CD8-positive, alpha-beta memory T cell (primary cell): ENCODE measurements at regions not wholly inside any gene's neighbourhood (a gene's known extent, or its start where the extent isn't known, plus 50 kb on each side); places are given as distances from the start of the nearest gene placed in this dataset.
"Not testable (repeated sequence)": the region's sequence is repeated elsewhere in the genome, so short reads cannot be mapped to it uniquely, and the experiment has no call there.

Source experiments
- CTCF ChIA-PET: fragments of 350-600 bp; sonication (Branson Sonifier 250); formaldehyde crosslinking; loops from one replicate; lab custom pipeline; 2021; ENCODE audit warnings: antibody characterized with exemption; lab: Charles Lee
- POLR2A ChIA-PET: fragments of 350-600 bp; sonication (Branson Sonifier 250); formaldehyde crosslinking; loops from one replicate; lab custom pipeline; 2021; ENCODE audit warnings: antibody characterized with exemption; lab: Charles Lee
- DNase-seq, 5 donors: peaks; one replicate each; pipeline versions ENCODE4 v3.0.0 to v3.0.0-alpha.2; 2020 to 2022; ENCODE audit warnings: mixed read lengths in 1 of 5
- H3K27ac ChIP-seq: one replicate; pipeline ENCODE4 v1.7.0; 2013; ENCODE audit warnings: low read depth, mild to moderate bottlenecking, low read length, moderate library complexity
- H3K27me3 ChIP-seq: 2 replicates; pipeline ENCODE4 v1.7.0; 2013; ENCODE audit warnings: low read length, mild to moderate bottlenecking; ENCODE audit not compliant: insufficient read depth, poor library complexity, severe bottlenecking
- H3K36me3 ChIP-seq: 2 replicates; pipeline ENCODE4 v1.7.0; 2013; ENCODE audit warnings: mild to moderate bottlenecking, low read length, moderate library complexity; ENCODE audit not compliant: insufficient read depth
- H3K4me1 ChIP-seq: 2 replicates; pipeline ENCODE4 v1.7.0; 2013; ENCODE audit warnings: mild to moderate bottlenecking, low read length, moderate library complexity; ENCODE audit not compliant: insufficient read depth
- H3K4me3 ChIP-seq: 2 replicates; pipeline ENCODE4 v1.7.0; 2013; ENCODE audit warnings: mild to moderate bottlenecking, low read length
- H3K9me3 ChIP-seq: 2 replicates; pipeline ENCODE4 v1.7.0; 2013; ENCODE audit warnings: mild to moderate bottlenecking, low read length
- H3K27ac Mint-ChIP-seq, 8 donors: one replicate each; pipeline ENCODE4 v1.8.0; 2020 to 2021; ENCODE audit warnings: mixed read lengths in 8 of 8, mild to moderate bottlenecking in 6 of 8, inconsistent platforms in 3 of 8, moderate library complexity in 3 of 8
- H3K27me3 Mint-ChIP-seq, 2 donors: one replicate each; pipeline ENCODE4 v1.8.0; 2020 to 2021; ENCODE audit warnings: mixed read lengths in 2 of 2, mild to moderate bottlenecking in 1 of 2, moderate library complexity in 1 of 2
- H3K36me3 Mint-ChIP-seq, 3 donors: one replicate each; pipeline ENCODE4 v1.8.0; 2020 to 2021; ENCODE audit warnings: mixed read lengths in 3 of 3, inconsistent platforms in 1 of 3, mild to moderate bottlenecking in 1 of 3
- H3K4me1 Mint-ChIP-seq, 3 donors: one replicate each; pipeline ENCODE4 v1.8.0; 2020 to 2021; ENCODE audit warnings: mixed read lengths in 3 of 3, inconsistent platforms in 1 of 3, mild to moderate bottlenecking in 1 of 3
- H3K4me3 Mint-ChIP-seq, 7 donors: one replicate each; pipeline ENCODE4 v1.8.0; 2020 to 2021; ENCODE audit warnings: mixed read lengths in 7 of 7, mild to moderate bottlenecking in 6 of 7, moderate library complexity in 4 of 7, inconsistent platforms in 2 of 7
- H3K9me3 Mint-ChIP-seq, 5 donors: one replicate each; pipeline ENCODE4 v1.8.0; 2020 to 2022; ENCODE audit warnings: mixed read lengths in 5 of 5, mild to moderate bottlenecking in 3 of 5, moderate library complexity in 2 of 5, inconsistent platforms in 1 of 5

DNA sequence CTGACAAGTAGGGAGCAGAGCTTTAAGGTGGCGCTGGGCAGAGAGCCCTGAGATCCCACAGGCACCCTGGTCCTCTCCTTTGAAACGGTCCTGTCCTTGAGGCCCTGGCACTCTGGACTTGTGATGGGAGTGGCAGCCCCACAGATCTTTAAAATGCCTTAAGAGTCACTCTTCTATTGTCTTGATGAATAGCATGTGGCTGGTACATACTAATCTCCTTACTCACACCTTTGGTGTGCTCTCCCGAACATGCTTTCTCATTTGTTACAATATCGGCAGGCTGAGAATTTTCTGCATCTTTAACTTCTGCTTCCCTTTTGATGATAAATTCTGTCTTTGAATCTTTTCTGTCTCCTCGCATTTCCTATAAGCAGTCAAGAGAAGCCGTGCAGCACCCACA lies 333.8 kb downstream of the TFAP2A start:
- H3K27me3 Mint-ChIP-seq = no peaks in the 10 kb centered on the region
- no peak overlapping the region for H3K27ac Mint-ChIP-seq
- no peak overlapping the region for H3K27ac ChIP-seq
- H3K4me1 ChIP-seq = no peaks in the 10 kb centered on the region
- no peak overlapping the region for H3K4me3 ChIP-seq
- H3K36me3 Mint-ChIP-seq = no peaks in the 10 kb centered on the region
- H3K9me3 ChIP-seq = no peaks in the 10 kb centered on the region
- no peaks in the 10 kb centered on the region for H3K27me3 ChIP-seq
- no peaks in the 10 kb centered on the region for H3K36me3 ChIP-seq
- H3K9me3 Mint-ChIP-seq = no peaks in the 10 kb centered on the region
- POLR2A ChIA-PET = no interaction called here
- H3K4me3 Mint-ChIP-seq = peak overlapping the region in 1 of 7 donors; percentile 5
- DNase-seq = no peak
- H3K4me1 Mint-ChIP-seq = no peaks in the 10 kb centered on the region
- CTCF ChIA-PET = no interaction called here

DNA sequence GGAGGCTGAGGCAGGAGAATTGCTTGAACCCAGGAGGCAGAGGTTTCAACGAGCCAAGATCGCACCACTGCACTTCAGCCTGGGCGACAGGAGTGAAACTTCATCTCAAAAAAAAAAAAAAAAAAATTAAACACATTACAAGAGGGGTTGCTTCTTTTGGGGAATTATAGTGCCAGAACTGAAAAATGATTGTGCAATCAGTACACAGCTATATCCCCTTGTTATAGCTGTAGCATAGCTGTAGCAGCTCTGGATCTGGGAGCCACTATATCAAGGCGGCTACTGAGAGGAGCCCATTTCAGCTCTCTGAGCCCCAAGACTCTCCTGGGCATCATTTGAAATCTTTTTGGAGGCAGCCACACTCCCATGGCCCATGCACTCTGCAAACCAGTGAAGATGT lies 334.3 kb downstream of the TFAP2A start:
- POLR2A ChIA-PET = no interaction called here
- no peaks in the 10 kb centered on the region for H3K27me3 Mint-ChIP-seq
- Histone ChIP-seq H3K4me3 (no peak overlapping the region), H3K27me3 (no peaks in the 10 kb centered on the region), H3K27ac (no peak overlapping the region), H3K9me3 (no peaks in the 10 kb centered on the region), H3K4me1 (no peaks in the 10 kb centered on the region), H3K36me3 (no peaks in the 10 kb centered on the region)
- no peak overlapping the region for H3K27ac Mint-ChIP-seq
- no peaks in the 10 kb centered on the region for H3K36me3 Mint-ChIP-seq
- H3K4me1 Mint-ChIP-seq = no peaks in the 10 kb centered on the region
- DNase-seq = no peak
- no peak overlapping the region for H3K4me3 Mint-ChIP-seq
- H3K9me3 Mint-ChIP-seq = no peaks in the 10 kb centered on the region
- CTCF ChIA-PET = no interaction called here

DNA sequence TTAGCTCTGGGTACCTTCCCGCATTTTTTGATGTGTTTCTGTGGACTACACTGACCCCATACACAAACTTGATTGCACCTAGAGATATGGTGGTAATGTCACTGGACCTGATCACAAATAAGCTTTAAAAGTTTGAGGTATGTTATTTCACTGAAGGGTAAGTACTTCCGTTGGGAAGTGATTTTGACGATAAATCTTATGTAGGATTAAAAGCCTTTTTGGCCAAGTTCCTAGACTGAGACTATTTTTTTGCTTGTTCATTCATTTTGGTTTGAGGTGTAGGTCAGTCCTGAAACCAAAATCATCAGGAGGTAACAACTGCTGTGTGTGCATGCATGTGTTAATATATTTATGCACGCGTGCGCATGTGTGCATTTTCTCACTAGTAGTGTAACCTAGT lies 336.3 kb downstream of the TFAP2A start:
- H3K4me1 ChIP-seq = no peaks in the 10 kb centered on the region
- H3K36me3 ChIP-seq = no peaks in the 10 kb centered on the region
- no peak for DNase-seq
- Mint-ChIP-seq H3K27me3 (no peaks in the 10 kb centered on the region), H3K27ac (no peak overlapping the region), H3K4me3 (no peak overlapping the region), H3K36me3 (no peaks in the 10 kb centered on the region), H3K4me1 (no peaks in the 10 kb centered on the region), H3K9me3 (peaks cover 0 to 2% (median 0%) of the 10 kb centered on the region in 5 donors)
- H3K27ac ChIP-seq = no peak overlapping the region
- H3K27me3 ChIP-seq = no peaks in the 10 kb centered on the region
- CTCF ChIA-PET = no interaction called here
- H3K4me3 ChIP-seq = no peak overlapping the region
- H3K9me3 ChIP-seq = no peaks in the 10 kb centered on the region
- POLR2A ChIA-PET = no interaction called here

DNA sequence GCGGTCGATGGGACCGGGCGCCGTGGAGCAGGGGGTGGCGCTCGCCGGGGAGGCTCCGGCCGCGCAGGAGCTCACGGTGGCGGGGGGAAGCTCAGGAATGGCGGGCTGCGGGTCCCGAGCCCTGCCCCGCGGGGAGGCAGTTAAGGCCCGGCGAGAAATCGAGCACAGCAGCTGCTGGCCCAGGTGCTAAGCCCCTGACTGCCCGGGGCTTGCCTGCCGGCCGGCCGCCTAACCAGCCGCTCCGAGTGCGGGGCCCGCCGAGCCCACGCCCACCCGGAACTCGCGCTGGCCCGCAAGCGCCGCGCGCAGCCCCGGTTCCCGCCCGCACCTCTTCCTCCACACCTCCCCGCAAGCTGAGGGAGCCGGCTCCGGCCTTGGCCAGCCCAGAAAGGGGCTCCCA lies 340.1 kb downstream of the TFAP2A start:
- POLR2A ChIA-PET, H3K36me3 ChIP-seq, H3K27me3 ChIP-seq, H3K36me3 Mint-ChIP-seq, H3K27me3 Mint-ChIP-seq, H3K4me3 ChIP-seq, DNase-seq, H3K9me3 Mint-ChIP-seq, H3K27ac ChIP-seq, H3K27ac Mint-ChIP-seq, H3K4me1 Mint-ChIP-seq, CTCF ChIA-PET, H3K9me3 ChIP-seq, H3K4me3 Mint-ChIP-seq, H3K4me1 ChIP-seq: not testable (repeated sequence)

DNA sequence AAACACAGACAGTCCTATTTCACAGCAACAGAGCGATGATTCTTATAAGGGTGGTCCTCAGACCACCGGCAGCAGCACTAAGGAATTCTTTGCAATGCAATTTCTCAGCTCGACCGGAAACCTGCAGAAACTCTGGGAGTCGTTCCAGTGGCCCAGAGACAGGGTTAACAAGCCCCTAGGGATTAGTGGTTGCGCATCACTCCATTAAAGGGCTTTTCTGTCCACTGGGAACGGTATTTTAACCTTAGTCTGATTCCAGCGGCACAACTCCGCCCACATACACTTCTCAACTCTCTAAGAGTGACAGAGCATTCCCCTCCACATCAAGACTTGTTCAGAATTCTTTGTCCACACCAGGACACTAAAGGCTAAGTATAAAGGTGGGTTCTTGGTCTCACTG lies 341.5 kb downstream of the TFAP2A start:
- H3K4me3 Mint-ChIP-seq = no peak overlapping the region
- Histone ChIP-seq H3K36me3 (no peaks in the 10 kb centered on the region), H3K4me1 (no peaks in the 10 kb centered on the region), H3K4me3 (no peak overlapping the region), H3K27me3 (no peaks in the 10 kb centered on the region), H3K27ac (no peak overlapping the region), H3K9me3 (no peaks in the 10 kb centered on the region)
- POLR2A ChIA-PET = no interaction called here
- H3K9me3 Mint-ChIP-seq = peaks cover 0 to 2% (median 0%) of the 10 kb centered on the region in 5 donors
- DNase-seq = no peak
- no peaks in the 10 kb centered on the region for H3K4me1 Mint-ChIP-seq
- no peak overlapping the region for H3K27ac Mint-ChIP-seq
- H3K27me3 Mint-ChIP-seq = no peaks in the 10 kb centered on the region
- CTCF ChIA-PET = no interaction called here
- no peaks in the 10 kb centered on the region for H3K36me3 Mint-ChIP-seq

DNA sequence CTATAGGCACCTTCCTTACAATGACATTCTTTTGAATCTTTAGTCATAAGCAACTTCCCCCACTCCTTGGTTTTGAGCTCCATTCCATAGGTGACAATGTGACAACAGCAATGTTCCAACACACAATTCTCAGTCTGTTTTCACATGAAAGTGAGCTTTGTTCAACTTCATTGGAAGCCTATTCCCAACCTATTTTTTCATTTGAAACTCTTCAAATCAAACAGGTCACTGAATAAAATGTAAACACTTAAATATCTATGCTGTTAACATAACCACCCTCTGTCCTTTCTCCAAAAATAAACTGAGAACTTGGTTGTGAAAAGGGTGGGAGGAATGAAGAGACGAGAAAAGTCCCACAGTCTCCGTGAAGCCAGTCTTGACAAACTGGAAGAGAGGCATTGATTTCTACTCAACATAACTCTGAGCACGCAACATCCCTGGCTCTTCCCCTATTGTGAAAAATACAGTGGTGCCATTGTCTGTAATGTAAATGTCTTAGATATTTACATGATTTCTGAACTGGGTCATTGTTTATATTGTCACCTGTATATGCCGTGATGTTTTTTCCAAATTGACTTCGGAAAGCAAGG lies 343.1 kb downstream of the TFAP2A start:
- Mint-ChIP-seq H3K27ac (no peak overlapping the region), H3K4me1 (no peaks in the 10 kb centered on the region)
- CTCF ChIA-PET = no interaction called here

DNA sequence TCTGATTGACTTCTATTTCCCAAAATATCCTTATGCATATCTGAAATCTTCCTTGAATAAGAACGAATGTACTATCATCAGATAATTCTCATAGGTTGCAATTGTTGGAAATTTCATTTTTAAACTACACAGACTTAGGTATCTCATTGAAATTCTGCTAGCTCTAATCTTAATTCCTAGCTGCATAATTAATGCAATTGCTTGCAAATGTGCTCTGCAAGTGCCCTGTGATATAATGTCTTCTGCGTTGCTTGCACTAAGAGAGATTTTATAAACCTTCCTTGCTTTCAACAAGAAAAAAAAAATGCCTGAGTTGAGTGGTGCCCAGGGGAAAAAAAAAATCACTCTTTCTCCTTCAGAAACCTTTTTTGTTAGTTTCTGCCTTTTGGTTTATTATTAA lies 354.9 kb downstream of the TFAP2A start:
- no peak overlapping the region for H3K27ac ChIP-seq
- no peak for DNase-seq
- CTCF ChIA-PET = no interaction called here
- no peaks in the 10 kb centered on the region for H3K36me3 ChIP-seq
- Mint-ChIP-seq H3K4me3 (no peak overlapping the region), H3K27ac (no peak overlapping the region), H3K27me3 (no peaks in the 10 kb centered on the region), H3K36me3 (no peaks in the 10 kb centered on the region), H3K9me3 (peaks cover 0 to 2% (median 0%) of the 10 kb centered on the region in 5 donors), H3K4me1 (no peaks in the 10 kb centered on the region)
- no peaks in the 10 kb centered on the region for H3K9me3 ChIP-seq
- H3K4me3 ChIP-seq = no peak overlapping the region
- no peaks in the 10 kb centered on the region for H3K27me3 ChIP-seq
- H3K4me1 ChIP-seq = no peaks in the 10 kb centered on the region
- POLR2A ChIA-PET = no interaction called here

More for the DNA sequence above, 343.1 kb downstream of the TFAP2A start:
- Histone ChIP-seq H3K4me3 (no peak overlapping the region), H3K36me3 (no peaks in the 10 kb centered on the region), H3K27ac (no peak overlapping the region), H3K27me3 (no peaks in the 10 kb centered on the region), H3K9me3 (no peaks in the 10 kb centered on the region), H3K4me1 (no peaks in the 10 kb centered on the region)
- POLR2A ChIA-PET = no interaction called here
- H3K9me3 Mint-ChIP-seq = peaks cover 0 to 2% (median 0%) of the 10 kb centered on the region in 5 donors
- H3K27me3 Mint-ChIP-seq = no peaks in the 10 kb centered on the region
- DNase-seq = no peak
- no peaks in the 10 kb centered on the region for H3K36me3 Mint-ChIP-seq
- H3K4me3 Mint-ChIP-seq = no peak overlapping the region

DNA sequence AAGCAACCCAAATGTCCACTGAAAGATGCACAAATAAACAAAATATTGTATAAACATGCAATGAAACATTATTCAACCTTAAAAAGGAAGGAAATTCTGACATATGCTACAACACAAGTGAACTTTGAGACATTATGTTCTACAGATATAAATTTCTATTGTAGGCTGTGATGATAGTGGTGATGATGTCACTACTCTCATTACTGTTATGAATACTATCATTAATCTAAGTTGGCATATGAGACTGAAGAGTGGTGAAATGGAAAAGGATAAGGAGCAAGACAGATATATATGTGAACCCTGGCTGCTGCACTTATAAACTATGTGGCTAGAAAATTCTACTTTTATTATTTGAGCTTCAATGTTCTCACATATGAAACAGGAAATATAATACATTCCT lies 360.2 kb downstream of the TFAP2A start:
- Mint-ChIP-seq H3K27me3 (no peaks in the 10 kb centered on the region), H3K36me3 (no peaks in the 10 kb centered on the region), H3K9me3 (peaks cover 2 to 19% (median 15%) of the 10 kb centered on the region in 5 donors), H3K4me3 (no peak overlapping the region), H3K4me1 (no peaks in the 10 kb centered on the region), H3K27ac (no peak overlapping the region)
- no peaks in the 10 kb centered on the region for H3K36me3 ChIP-seq
- no peaks in the 10 kb centered on the region for H3K4me1 ChIP-seq
- no peak for DNase-seq
- H3K27me3 ChIP-seq = no peaks in the 10 kb centered on the region
- no peaks in the 10 kb centered on the region for H3K9me3 ChIP-seq
- CTCF ChIA-PET = no interaction called here
- POLR2A ChIA-PET = no interaction called here
- no peak overlapping the region for H3K27ac ChIP-seq
- H3K4me3 ChIP-seq = no peak overlapping the region

DNA sequence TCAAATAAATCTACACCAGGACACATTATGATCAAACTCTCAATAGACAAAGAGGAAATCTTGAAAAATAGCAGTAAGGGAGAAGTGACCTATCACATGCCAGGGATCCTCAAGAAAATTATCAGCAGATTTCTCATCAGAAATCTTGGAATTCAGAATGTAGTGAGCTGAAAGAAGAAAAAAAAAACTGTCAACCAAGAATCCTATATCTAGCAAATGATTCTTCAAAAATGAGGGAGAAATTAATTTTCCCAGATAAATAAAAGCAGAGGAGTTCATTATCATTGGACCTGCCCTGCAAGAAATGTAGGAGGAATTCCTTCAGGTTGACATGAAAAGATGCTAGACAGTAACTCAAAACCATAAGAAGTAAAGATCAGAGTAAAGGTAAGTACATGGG lies 363.6 kb downstream of the TFAP2A start:
- Histone ChIP-seq H3K4me1 (no peaks in the 10 kb centered on the region), H3K4me3 (no peak overlapping the region), H3K9me3 (no peaks in the 10 kb centered on the region), H3K36me3 (no peaks in the 10 kb centered on the region), H3K27me3 (no peaks in the 10 kb centered on the region), H3K27ac (no peak overlapping the region)
- Mint-ChIP-seq H3K27ac (no peak overlapping the region), H3K9me3 (peaks cover 2 to 20% (median 15%) of the 10 kb centered on the region in 5 donors), H3K4me1 (no peaks in the 10 kb centered on the region), H3K4me3 (no peak overlapping the region), H3K36me3 (no peaks in the 10 kb centered on the region), H3K27me3 (peaks cover 0 to 2% of the 10 kb centered on the region in 2 donors)
- POLR2A ChIA-PET = no interaction called here
- no peak for DNase-seq
- CTCF ChIA-PET = no interaction called here
